HG02610 (cell line): ENCODE measurements at regions not wholly inside any gene's neighbourhood (a gene's known extent, or its start where the extent isn't known, plus 50 kb on each side); places are given as distances from the start of the nearest gene placed in this dataset.

Experiments
- ATAC-seq: cut with Tn5 transposase; IDR thresholded peaks from one replicate; pipeline ENCODE4 v1.9.1; 2021; ENCODE audit warnings: mild to moderate bottlenecking, moderate library complexity; ENCODE audit not compliant: unreplicated experiment

DNA sequence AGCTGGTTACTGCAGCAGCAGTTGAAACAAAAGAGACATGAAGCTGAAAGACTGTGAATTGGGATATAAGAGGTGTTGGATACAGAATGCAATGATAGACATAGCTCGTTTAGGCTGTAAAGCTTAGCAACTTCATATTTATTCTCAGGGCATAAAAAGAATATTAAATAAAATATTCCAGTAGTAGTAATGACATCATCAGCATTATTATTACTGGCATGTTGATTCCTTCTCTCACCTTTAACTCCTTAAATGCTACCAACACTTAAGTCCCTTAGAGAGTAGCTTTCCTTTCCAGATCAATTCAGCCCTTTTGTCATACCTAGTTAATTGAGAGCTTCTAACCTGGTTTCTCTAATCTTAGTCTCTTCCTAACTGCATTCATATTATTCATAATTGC is 81.4 kb upstream of the STXBP5 start:
- no peak for ATAC-seq

- ATAC-seq: no peak
Observed at GRCh38 chr6:147126618-147127022, 77.6 kb upstream of the STXBP5 start.

DNA sequence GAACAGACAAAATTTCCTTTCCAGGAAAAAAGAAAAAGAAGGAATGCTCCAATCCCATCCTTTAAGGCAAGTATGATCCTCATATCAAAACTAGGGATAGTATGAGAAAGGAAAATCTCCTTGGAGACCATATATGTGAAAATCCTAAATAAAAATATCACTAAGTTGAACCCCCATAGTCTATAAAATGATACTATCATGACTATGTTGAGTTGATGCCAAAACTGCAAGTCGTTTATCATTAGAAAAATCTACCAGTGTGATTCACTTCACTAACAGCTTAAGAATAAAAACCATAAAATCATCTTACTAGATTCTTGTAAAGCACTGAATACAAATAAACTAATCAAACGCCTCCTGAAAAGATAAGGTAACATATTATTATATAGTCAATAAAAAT is 76.6 kb upstream of the STXBP5 start:
- ATAC-seq: no peak

DNA sequence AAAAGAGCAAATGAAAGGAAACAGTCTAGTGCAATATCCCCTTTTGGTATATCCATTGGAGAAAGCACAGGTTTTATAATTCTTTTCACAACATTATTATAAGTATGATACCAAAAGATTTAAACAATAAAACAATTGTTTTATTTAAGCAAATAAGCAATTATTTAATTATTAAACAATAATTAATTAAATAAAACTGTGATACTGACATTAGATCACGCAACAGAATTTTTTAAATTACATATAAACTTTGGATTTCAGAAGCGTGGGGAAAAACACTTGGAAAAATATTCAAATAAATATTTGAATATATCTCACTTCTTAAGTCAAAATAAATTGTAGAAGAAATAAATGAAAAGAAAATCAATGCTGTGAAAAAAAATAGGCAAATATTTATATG is 76.2 kb upstream of the STXBP5 start:
- no peak for ATAC-seq

- ATAC-seq: no peak
Observed at GRCh38 chr6:147131532-147132128, 72.6 kb upstream of the STXBP5 start.

GRCh38 chr6:147132889-147133288 is 71.3 kb upstream of the STXBP5 start:
- no peak for ATAC-seq

GRCh38 chr6:147133669-147134068 is 70.5 kb upstream of the STXBP5 start:
- no peak for ATAC-seq

DNA sequence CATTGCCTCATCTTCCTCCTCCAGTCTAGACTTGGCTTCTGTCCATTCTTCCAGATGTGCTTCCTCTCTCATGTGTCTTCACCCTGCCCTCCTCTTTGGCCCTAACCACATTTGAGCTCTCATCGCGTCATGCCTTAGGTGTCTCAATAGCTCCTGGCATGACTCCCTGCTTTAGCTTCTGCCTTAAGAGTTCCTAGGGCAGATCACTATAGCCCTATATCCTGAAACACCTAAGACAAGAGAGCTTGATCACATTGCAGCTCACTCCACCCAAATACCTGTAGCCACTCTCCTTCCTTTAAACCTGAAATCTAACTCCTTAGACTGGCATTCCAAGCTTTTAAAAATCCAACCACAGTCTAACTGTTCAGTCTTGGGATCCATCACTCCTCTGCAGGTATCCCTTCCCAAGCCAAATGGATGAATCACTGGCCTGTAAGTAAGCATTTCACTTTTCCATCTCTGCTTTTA is 69.0 kb upstream of the STXBP5 start:
- no peak for ATAC-seq

DNA sequence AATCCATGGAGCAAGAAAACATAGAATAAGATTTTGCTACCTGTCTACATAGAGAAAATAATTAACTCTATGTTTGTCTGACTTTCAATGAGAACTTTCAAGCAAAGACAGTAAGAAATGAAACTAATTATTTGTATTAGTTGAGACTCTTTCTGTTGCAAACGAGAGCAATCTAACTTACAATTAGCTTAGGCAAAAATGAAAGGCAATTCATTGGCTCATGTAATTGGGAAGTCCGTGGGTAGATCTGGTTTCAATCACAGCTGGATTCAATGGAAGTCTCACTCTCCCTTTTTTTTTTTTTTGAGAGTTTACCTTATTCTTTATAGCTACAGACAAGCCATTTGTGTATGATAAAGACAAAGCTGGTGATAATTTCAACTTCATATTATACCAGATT is 68.2 kb upstream of the STXBP5 start:
- no peak for ATAC-seq

DNA sequence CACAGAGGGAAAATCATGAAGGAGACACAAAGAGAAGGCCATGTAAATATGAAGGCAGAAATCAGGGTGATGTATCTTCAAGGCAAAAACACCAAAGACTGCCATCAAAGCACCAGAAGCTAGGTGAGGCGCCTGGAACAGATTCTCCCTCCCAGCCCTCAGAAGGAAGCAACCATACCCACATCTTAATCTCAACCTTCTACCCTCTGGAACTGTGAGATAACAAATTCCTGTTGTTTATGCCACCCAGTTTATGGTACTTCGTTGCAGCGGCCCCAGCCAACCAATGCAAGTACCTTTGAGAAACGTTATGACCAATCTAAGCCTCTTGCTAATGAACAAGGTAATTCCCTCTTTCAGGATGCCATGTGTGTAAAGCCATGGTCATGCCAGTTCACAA is 66.2 kb upstream of the STXBP5 start:
- no peak for ATAC-seq

- no peak for ATAC-seq
Observed at GRCh38 chr6:147138835-147139234, 65.4 kb upstream of the STXBP5 start.

DNA sequence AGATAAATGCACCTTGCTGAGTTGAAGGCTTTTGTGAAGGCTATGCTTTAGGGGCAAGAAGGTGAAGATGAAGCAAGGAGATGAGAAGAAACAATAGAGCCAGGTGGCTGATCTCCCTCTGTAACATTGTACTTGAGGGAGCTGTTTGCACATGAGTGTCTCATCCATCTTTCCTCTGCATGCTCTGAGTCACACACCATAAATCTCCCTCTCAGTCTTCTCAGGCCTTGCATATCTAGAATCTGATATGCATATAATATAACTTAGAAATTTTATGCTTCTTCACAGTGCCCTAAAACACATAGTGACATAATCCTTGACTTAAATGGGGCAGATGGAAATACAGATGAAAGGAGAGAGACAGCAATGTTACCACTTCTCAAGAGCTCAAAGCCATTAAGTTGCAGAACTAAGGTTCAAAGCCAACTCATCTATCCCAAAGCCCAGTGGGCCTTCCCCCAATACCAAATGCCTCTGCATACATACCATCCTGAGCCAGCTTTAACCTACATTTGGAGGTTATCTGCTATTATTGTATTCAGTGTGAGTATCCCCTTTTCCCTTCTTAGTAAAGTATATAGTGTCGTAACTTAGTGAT is 62.4 kb upstream of the STXBP5 start:
- no peak for ATAC-seq

GRCh38 chr6:147142684-147143245 is 61.5 kb upstream of the STXBP5 start:
- no peak for ATAC-seq

DNA sequence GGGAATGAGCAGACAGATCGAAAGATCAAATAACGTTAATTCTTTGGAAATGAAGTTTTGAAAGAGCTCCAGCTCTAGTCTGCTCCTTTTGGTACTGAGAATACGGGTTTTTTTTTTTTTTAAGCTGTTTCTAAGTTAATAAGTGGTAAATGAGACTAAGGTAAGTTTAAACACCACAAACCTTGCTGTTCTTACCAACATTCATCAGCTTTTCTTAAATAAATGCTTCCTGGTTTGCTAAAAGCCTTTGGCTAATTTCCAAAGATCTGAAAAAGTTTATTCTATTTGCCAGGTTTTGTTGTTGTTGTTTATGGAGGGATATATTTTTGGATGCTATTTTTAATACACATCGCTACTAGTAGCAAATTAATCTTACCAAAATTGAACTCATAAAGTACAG is 55.1 kb upstream of the STXBP5 start:
- ATAC-seq: no peak

- ATAC-seq: no peak
Observed at GRCh38 chr6:147149826-147150225, 54.4 kb upstream of the STXBP5 start.

DNA sequence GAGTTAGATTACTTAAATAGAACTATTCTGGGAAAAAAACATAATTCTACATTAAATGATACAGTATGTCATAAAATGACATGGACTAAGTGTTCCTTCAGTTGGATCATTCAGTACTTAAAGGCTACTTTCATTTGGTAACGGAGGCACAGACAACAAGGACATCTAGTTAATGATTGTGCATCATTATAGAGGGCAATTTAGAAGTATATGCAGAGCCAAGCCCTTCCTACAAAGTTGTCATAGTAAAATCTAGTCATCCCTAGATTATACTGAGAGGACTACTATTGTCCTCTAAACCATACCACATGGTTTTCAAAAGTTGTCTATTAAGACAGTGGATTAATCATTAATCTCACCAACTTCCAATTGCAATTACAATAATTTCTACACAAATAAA is 53.9 kb upstream of the STXBP5 start:
- no peak for ATAC-seq
